ENCODE measurements at regions not wholly inside any gene's neighbourhood (a gene's known extent, or its start where the extent isn't known, plus 50 kb on each side); places are given as distances from the start of the nearest gene placed in this dataset.

GRCh38 chr10:90443342-90443741 is 414.5 kb downstream of the HTR7 start:
- Histone ChIP-seq H3K27me3 (ENCODE audit: control insufficient read depth, insufficient read depth, low read length) (no peaks in the 10 kb centered on the region), H3K27ac (ENCODE audit: low read length) (no peak overlapping the region), H3K36me3 (ENCODE audit: control insufficient read depth, insufficient read depth, low read length) (no peaks in the 10 kb centered on the region), H3K4me1 (ENCODE audit: control insufficient read depth, insufficient read depth, low read length) (no peaks in the 10 kb centered on the region), H3K4me3 (ENCODE audit: low read depth in 2 of 2, low read length in 2 of 2) (no peak overlapping the region), H3K9me3 (ENCODE audit: control insufficient read depth, insufficient read depth, low read depth, low read length) (peaks cover 14% of the 10 kb centered on the region; the same call in 1 of the 2 replicates)
- in situ Hi-C loops (cut with HindIII; ENCODE audit: low pct_unique_long_range_greater_than_20kb, low sequenced_read_pairs) (no loop called here), intact Hi-C loops (cut with micrococcal nuclease; ENCODE audit: unreplicated experiment) (no loop called here)
- no peak for DNase-seq (ENCODE audit: low read depth, low spot score)
- ChIA-PET CTCF (no interaction called here), POLR2A (no interaction called here)
- BruUV-seq (replicated peaks) = no TSS peak
- ATAC-seq = no peak
- no peak for TF ChIP-seq CTCF (IDR thresholded peaks at IDR 0.05)
- no peak for TF ChIP-seq POLR2AphosphoS5 (IDR thresholded peaks at IDR 0.05; ENCODE audit: low read depth, low read length)
- TF ChIP-seq SIN3A (IDR thresholded peaks at IDR 0.05; ENCODE audit: borderline replicate concordance, insufficient read depth, low read depth, low read length) = no peak
- TF ChIP-seq REST (IDR thresholded peaks at IDR 0.05; ENCODE audit: insufficient read depth in 1 of 2, low read depth in 2 of 2, low read length in 1 of 2) = no peak
- TF ChIP-seq TCF7L2 (IDR thresholded peaks at IDR 0.05; ENCODE audit: low read depth, low read length) = no peak

- BruUV-seq (replicated peaks) = no TSS peak
These were observed 410.0 kb downstream of the HTR7 start for GRCh38 chr10:90447831-90448230.

More at GRCh38 chr10:90447831-90448230, 410.0 kb downstream of the HTR7 start:
- no peak overlapping the region for H3K4me3 ChIP-seq (ENCODE audit: low read depth in 2 of 2, low read length in 2 of 2)
- DNase-seq (ENCODE audit: low read depth, low spot score) (no peak), ATAC-seq (no peak)
- H3K4me1 ChIP-seq (ENCODE audit: control insufficient read depth, insufficient read depth, low read length) = no peaks in the 10 kb centered on the region
- no peak for TF ChIP-seq TCF7L2 (IDR thresholded peaks at IDR 0.05; ENCODE audit: low read depth, low read length)
- TF ChIP-seq CTCF (IDR thresholded peaks at IDR 0.05) = no peak
- H3K36me3 ChIP-seq (ENCODE audit: control insufficient read depth, insufficient read depth, low read length) = no peaks in the 10 kb centered on the region
- no peak overlapping the region for H3K27ac ChIP-seq (ENCODE audit: low read length)
- in situ Hi-C loops (cut with HindIII; ENCODE audit: low pct_unique_long_range_greater_than_20kb, low sequenced_read_pairs) = no loop called here
- H3K9me3 ChIP-seq (ENCODE audit: control insufficient read depth, insufficient read depth, low read depth, low read length) = no peaks in the 10 kb centered on the region
- intact Hi-C loops (cut with micrococcal nuclease; ENCODE audit: unreplicated experiment) = no loop called here
- ChIA-PET POLR2A (no interaction called here), CTCF (no interaction called here)
- no peaks in the 10 kb centered on the region for H3K27me3 ChIP-seq (ENCODE audit: control insufficient read depth, insufficient read depth, low read length)

Measured in Panc1 (cell line).